Stimulated activated CD8-positive, alpha-beta memory T cell treated with anti-CD3 and anti-CD28 coated beads, Interleukin-15, amount 100 ng/mL, for 24 hours (primary cell): ENCODE measurements at regions not wholly inside any gene's neighbourhood (a gene's known extent, or its start where the extent isn't known, plus 50 kb on each side); places are given as distances from the start of the nearest gene placed in this dataset.
"Not testable (repeated sequence)": the region's sequence is repeated elsewhere in the genome, so short reads cannot be mapped to it uniquely, and the experiment has no call there.

Experiments used
- DNase-seq: peaks from one replicate; pipeline ENCODE4 v3.0.0-alpha.2; 2020; ENCODE audit warnings: low read depth

- no peak for DNase-seq
Observed at GRCh38 chr10:3571310-3571825, 213.6 kb downstream of the KLF6 start.

GRCh38 chr10:3570855-3571266 is 214.1 kb downstream of the KLF6 start:
- no peak for DNase-seq

GRCh38 chr10:3570131-3570729 is 214.8 kb downstream of the KLF6 start:
- no peak for DNase-seq

- no peak for DNase-seq
Observed at GRCh38 chr10:3568983-3569382, 216.0 kb downstream of the KLF6 start.

- DNase-seq, result no peak
Observed at GRCh38 chr10:3568392-3568791, 216.6 kb downstream of the KLF6 start.

- no peak for DNase-seq
Observed at GRCh38 chr10:3567291-3567963, 217.6 kb downstream of the KLF6 start.

GRCh38 chr10:3566627-3567026 is 218.4 kb downstream of the KLF6 start:
- DNase-seq, result no peak

- no peak for DNase-seq
Observed at GRCh38 chr10:3564346-3565002, 220.5 kb downstream of the KLF6 start.

- no peak for DNase-seq
Observed at GRCh38 chr10:3563298-3563697, 221.7 kb downstream of the KLF6 start.

- DNase-seq, result not testable (repeated sequence)
Observed at GRCh38 chr10:3560628-3561027, 224.4 kb downstream of the KLF6 start.

GRCh38 chr10:3559527-3559926 is 225.5 kb downstream of the KLF6 start:
- no peak for DNase-seq

- DNase-seq, result no peak
Observed at GRCh38 chr10:3559011-3559410, 226.0 kb downstream of the KLF6 start.

- DNase-seq, result not testable (repeated sequence)
Observed at GRCh38 chr10:3556191-3557017, 228.6 kb downstream of the KLF6 start.

- DNase-seq, result no peak
Observed at GRCh38 chr10:3554121-3554522, 230.9 kb downstream of the KLF6 start.

GRCh38 chr10:3552281-3552680 is 232.7 kb downstream of the KLF6 start:
- no peak for DNase-seq

GRCh38 chr10:3551761-3552160 is 233.2 kb downstream of the KLF6 start:
- no peak for DNase-seq

GRCh38 chr10:3549118-3549517 is 235.9 kb downstream of the KLF6 start:
- no peak for DNase-seq

- DNase-seq, result no peak
Observed at GRCh38 chr10:3548702-3549101, 236.3 kb downstream of the KLF6 start.

- no peak for DNase-seq
Observed at GRCh38 chr10:3548076-3548475, 236.9 kb downstream of the KLF6 start.

- no peak for DNase-seq
Observed at GRCh38 chr10:3544561-3544960, 240.4 kb downstream of the KLF6 start.

GRCh38 chr10:3542185-3542611 is 242.8 kb downstream of the KLF6 start:
- no peak for DNase-seq

GRCh38 chr10:3539696-3540383 is 245.2 kb downstream of the KLF6 start:
- no peak for DNase-seq
